HEK293T (cell line): ENCODE measurements at regions not wholly inside any gene's neighbourhood (a gene's known extent, or its start where the extent isn't known, plus 50 kb on each side); places are given as distances from the start of the nearest gene placed in this dataset.

Experiments used
- CTCF ChIA-PET: fragments of 350-600 bp; formaldehyde crosslinking; extraction: SDS; loops from one replicate; lab custom pipeline; 2021; ENCODE audit warnings: antibody characterized with exemption, inconsistent platforms; lab: Yijun Ruan, JAX
- POLR2A ChIA-PET: fragments of 350-600 bp; formaldehyde crosslinking; extraction: SDS; loops from one replicate; lab custom pipeline; 2020; ENCODE audit warnings: antibody characterized with exemption, inconsistent platforms; lab: Yijun Ruan, JAX
- DNase-seq: peaks from one replicate; pipeline ENCODE4 v3.0.0; 2012; ENCODE audit warnings: mixed read lengths; ENCODE audit errors: extremely low spot score
- ARNT ChIP-seq: fragments of 450-650 bp; IDR thresholded peaks from 2 replicates; pipeline ENCODE4 v1.6.1; 2017; ENCODE audit warnings: mild to moderate bottlenecking
- BHLHE40 ChIP-seq: fragments of 450-650 bp; IDR thresholded peaks from 2 replicates; pipeline ENCODE4 v1.6.1; 2016; ENCODE audit warnings: mild to moderate bottlenecking, moderate library complexity, borderline replicate concordance
- CTBP1 ChIP-seq: fragments of 450-650 bp; IDR thresholded peaks from 2 replicates; pipeline ENCODE4 v1.6.1; 2016; ENCODE audit warnings: borderline replicate concordance
- ELF4 ChIP-seq: fragments of 450-650 bp; IDR thresholded peaks from 2 replicates; pipeline ENCODE4 v1.6.1; 2017; ENCODE audit warnings: antibody characterized with exemption
- FOXA1 ChIP-seq: fragments of 450-650 bp; IDR thresholded peaks from 2 replicates; pipeline ENCODE4 v1.6.1; 2016; ENCODE audit warnings: mild to moderate bottlenecking
- FOXK2 ChIP-seq: fragments of 450-650 bp; IDR thresholded peaks from 2 replicates; pipeline ENCODE4 v1.6.1; 2016; ENCODE audit warnings: mild to moderate bottlenecking
- FOXM1 ChIP-seq: fragments of 450-650 bp; IDR thresholded peaks from 2 replicates; pipeline ENCODE4 v1.6.1; 2017; ENCODE audit warnings: mild to moderate bottlenecking, borderline replicate concordance
- HDGF ChIP-seq: fragments of 450-650 bp; IDR thresholded peaks from 2 replicates; pipeline ENCODE4 v1.6.1; 2017; ENCODE audit warnings: antibody characterized with exemption, borderline replicate concordance
- L3MBTL2 ChIP-seq: fragments of 450-650 bp; conservative IDR thresholded peaks from 2 replicates; pipeline ENCODE4 v1.6.1; 2016; ENCODE audit warnings: mild to moderate bottlenecking
- LEF1 ChIP-seq: fragments of 450-650 bp; IDR thresholded peaks from 2 replicates; pipeline ENCODE4 v1.6.1; 2017; ENCODE audit warnings: mild to moderate bottlenecking, borderline replicate concordance
- NFRKB ChIP-seq: fragments of 450-650 bp; IDR thresholded peaks from 2 replicates; pipeline ENCODE4 v1.6.1; 2016; ENCODE audit warnings: mild to moderate bottlenecking, moderate library complexity
- PKNOX1 ChIP-seq: fragments of 450-650 bp; IDR thresholded peaks from 2 replicates; pipeline ENCODE4 v1.6.1; 2016
- SP1 ChIP-seq: fragments of 450-650 bp; IDR thresholded peaks from 2 replicates; pipeline ENCODE4 v1.6.1; 2017
- SUZ12 ChIP-seq: fragments of 450-650 bp; IDR thresholded peaks from 2 replicates; pipeline ENCODE4 v1.6.1; 2016; ENCODE audit warnings: mild to moderate bottlenecking
- TARDBP ChIP-seq: fragments of 450-650 bp; IDR thresholded peaks from 2 replicates; pipeline ENCODE4 v1.6.1; 2016
- ZNF384 ChIP-seq: fragments of 450-650 bp; IDR thresholded peaks from 2 replicates; pipeline ENCODE4 v1.6.1; 2016

GRCh38 chr16:77069929-77070328 lies 121.1 kb upstream of the MON1B start:
- TF ChIP-seq SP1, result no peak
- no peak for TF ChIP-seq SUZ12
- no peak for TF ChIP-seq ARNT
- TF ChIP-seq ZNF384, result no peak
- ChIA-PET POLR2A (no interaction called here), CTCF (no interaction called here)
- DNase-seq, result no peak

- ChIA-PET CTCF (no interaction called here), POLR2A (no interaction called here)
- no peak for DNase-seq
- TF ChIP-seq FOXK2, result no peak
- no peak for TF ChIP-seq BHLHE40
- TF ChIP-seq PKNOX1, result no peak
- TF ChIP-seq SP1, result no peak
- no peak for TF ChIP-seq ZNF384
Observed at GRCh38 chr16:77070683-77071082, 120.3 kb upstream of the MON1B start.

- POLR2A ChIA-PET, result no interaction called here
- no peak for DNase-seq
- TF ChIP-seq HDGF (no peak), BHLHE40 (no peak), FOXM1 (no peak), FOXA1 (no peak), ZNF384 (no peak), SP1 (no peak), PKNOX1 (no peak), ARNT (no peak), FOXK2 (no peak), SUZ12 (no peak), L3MBTL2 (no peak), NFRKB (no peak), ELF4 (no peak), TARDBP (no peak), CTBP1 (no peak), LEF1 (no peak)
- CTCF ChIA-PET, result no interaction called here
Observed at GRCh38 chr16:77076839-77077238, 114.2 kb upstream of the MON1B start.

- ChIA-PET POLR2A (no interaction called here), CTCF (no interaction called here)
- no peak for TF ChIP-seq FOXA1
- TF ChIP-seq LEF1, result no peak
- no peak for TF ChIP-seq ZNF384
- TF ChIP-seq NFRKB, result no peak
- TF ChIP-seq BHLHE40, result no peak
- TF ChIP-seq FOXK2, result no peak
- TF ChIP-seq TARDBP, result no peak
- TF ChIP-seq L3MBTL2, result no peak
- TF ChIP-seq FOXM1, result no peak
- no peak for TF ChIP-seq ELF4
- no peak for TF ChIP-seq SUZ12
- TF ChIP-seq HDGF, result no peak
- no peak for DNase-seq
Observed at GRCh38 chr16:77077256-77077922, 113.6 kb upstream of the MON1B start.

GRCh38 chr16:77085981-77086380 lies 105.0 kb upstream of the MON1B start:
- ChIA-PET CTCF (no interaction called here), POLR2A (no interaction called here)
- no peak for DNase-seq
- TF ChIP-seq ZNF384 (no peak), L3MBTL2 (no peak), HDGF (no peak), TARDBP (no peak)

- CTCF ChIA-PET, result no interaction called here
- POLR2A ChIA-PET, result no interaction called here
- no peak for DNase-seq
- TF ChIP-seq ARNT (no peak), ELF4 (no peak), HDGF (no peak), NFRKB (no peak), PKNOX1 (no peak), FOXM1 (no peak), TARDBP (no peak), LEF1 (no peak), L3MBTL2 (no peak), BHLHE40 (no peak)
Observed at GRCh38 chr16:77090062-77090461, 100.9 kb upstream of the MON1B start.

- POLR2A ChIA-PET, result no interaction called here
- DNase-seq, result no peak
- CTCF ChIA-PET, result interaction anchor here (0.6 kb wide), 1 partner anchor 78 kb away, joined by 3 read pairs; no protein-coding TSS in a partner anchor
- TF ChIP-seq L3MBTL2 (no peak), FOXK2 (no peak), NFRKB (no peak), ZNF384 (no peak)
Observed at GRCh38 chr16:77093309-77093708, 97.7 kb upstream of the MON1B start.
